OCI-LY7 (cell line): ENCODE measurements at regions not wholly inside any gene's neighbourhood (a gene's known extent, or its start where the extent isn't known, plus 50 kb on each side); places are given as distances from the start of the nearest gene placed in this dataset.

Experiments used
- BruUV-seq: library from RNA; stranded (reverse); fragments of 400-500 nt; replicated peaks from 2 replicates; lab custom pipeline; 2021; lab: Mats Ljungman, UMichigan
- CTCF ChIA-PET: fragments of 300-600 bp; sonication (Branson Sonifier 250); formaldehyde crosslinking; loops from one replicate; lab custom pipeline; 2022; ENCODE audit warnings: antibody characterized with exemption; ENCODE audit not compliant: unreplicated experiment; lab: Charles Lee
- POLR2A ChIA-PET: fragments of 300-600 bp; sonication (Branson Sonifier 250); formaldehyde crosslinking; loops from one replicate; lab custom pipeline; 2022; ENCODE audit warnings: antibody characterized with exemption; lab: Charles Lee
- DNase-seq: peaks from one replicate; pipeline ENCODE4 v3.0.0-alpha.2; 2015; ENCODE audit warnings: low spot score
- H2AFZ ChIP-seq: fragments of 200-600 bp; sonication (generic), shearing (Covaris generic); 2 replicates; pipeline ENCODE4 v1.6.1; 2014; ENCODE audit warnings: mild to moderate bottlenecking, antibody characterized with exemption, low read length, moderate library complexity
- H3K27ac ChIP-seq: fragments of 200-600 bp; sonication (generic); 2 replicates; pipeline ENCODE4 v1.5.1; 2014; ENCODE audit warnings: mixed run types, low read depth, mild to moderate bottlenecking, moderate library complexity, low read length, inconsistent platforms; ENCODE audit not compliant: poor library complexity, severe bottlenecking
- H3K36me3 ChIP-seq: fragments of 200-600 bp; sonication (generic); 2 replicates; pipeline ENCODE4 v1.6.1; 2014; ENCODE audit warnings: mild to moderate bottlenecking, antibody characterized with exemption, low read length, moderate library complexity, mixed read lengths; ENCODE audit not compliant: insufficient read depth
- H3K4me1 ChIP-seq: fragments of 200-600 bp; sonication (generic); 2 replicates; pipeline ENCODE4 v1.5.1; 2014; ENCODE audit warnings: mild to moderate bottlenecking, low read length; ENCODE audit not compliant: insufficient read depth, poor library complexity, severe bottlenecking
- H3K4me2 ChIP-seq: fragments of 200-600 bp; sonication (generic); 2 replicates; pipeline ENCODE4 v1.6.1; 2014; ENCODE audit warnings: mild to moderate bottlenecking, low read length
- H3K4me3 ChIP-seq: fragments of 200-600 bp; sonication (generic); 2 replicates; pipeline ENCODE4 v1.5.1; 2014; ENCODE audit warnings: mild to moderate bottlenecking, low read depth, low read length; ENCODE audit not compliant: poor library complexity, severe bottlenecking
- H3K79me2 ChIP-seq: fragments of 200-600 bp; sonication (generic); 2 replicates; pipeline ENCODE4 v1.6.1; 2016; ENCODE audit warnings: low read depth, mild to moderate bottlenecking, low read length, moderate library complexity, mixed read lengths; ENCODE audit not compliant: insufficient read depth
- H3K9me2 ChIP-seq: fragments of 200-600 bp; sonication (generic); 2 replicates; pipeline ENCODE4 v1.6.1; 2016; ENCODE audit warnings: mild to moderate bottlenecking, low read length, mixed read lengths; ENCODE audit not compliant: insufficient read depth
- H3K9me3 ChIP-seq: fragments of 200-600 bp; sonication (generic); 2 replicates; pipeline ENCODE4 v1.6.1; 2014; ENCODE audit warnings: mild to moderate bottlenecking, mixed run types, low read length, mixed read lengths
- H4K20me1 ChIP-seq: fragments of 200-600 bp; sonication (generic); 2 replicates; pipeline ENCODE4 v1.6.1; 2014; ENCODE audit warnings: mild to moderate bottlenecking, antibody characterized with exemption, low read length, moderate library complexity, mixed read lengths; ENCODE audit not compliant: insufficient read depth
- CTCF ChIP-seq: fragments of 200-600 bp; sonication (generic); conservative IDR thresholded peaks from 2 replicates; pipeline ENCODE4 v1.5.1; 2014; ENCODE audit warnings: mild to moderate bottlenecking, antibody characterized with exemption, low read length, moderate library complexity, mixed read lengths
- EZH2phosphoT487 ChIP-seq: fragments of 200-600 bp; sonication (generic); IDR thresholded peaks from 2 replicates; pipeline ENCODE4 v1.6.1; 2018; ENCODE audit warnings: low read depth, borderline replicate concordance, mild to moderate bottlenecking, mixed run types, antibody characterized with exemption, low read length, moderate library complexity, mixed read lengths
- intact Hi-C: fragments of 100-400 bp; cut with micrococcal nuclease; formaldehyde crosslinking; loops from one replicate; pipeline ENCODE4 v1.10.0; 2022; ENCODE audit not compliant: unreplicated experiment

- Histone ChIP-seq H2AFZ (no peak overlapping the region), H3K9me3 (no peaks in the 10 kb centered on the region), H3K9me2 (no peaks in the 10 kb centered on the region), H3K4me3 (no peak overlapping the region), H4K20me1 (no peaks in the 10 kb centered on the region), H3K4me2 (no peak overlapping the region), H3K79me2 (no peaks in the 10 kb centered on the region), H3K4me1 (no peaks in the 10 kb centered on the region), H3K36me3 (no peaks in the 10 kb centered on the region), H3K27ac (no peak overlapping the region)
- intact Hi-C loops = no loop called here
- POLR2A ChIA-PET = no interaction called here
- DNase-seq = no peak
- TF ChIP-seq EZH2phosphoT487 = no peak
- no peak for TF ChIP-seq CTCF
- CTCF ChIA-PET = no interaction called here
- BruUV-seq = no TSS peak
Measured at GRCh38 chr2:76268484-76268883, 557.8 kb upstream of the GCFC2 start.

GRCh38 chr2:76257802-76258201, 547.1 kb upstream of the GCFC2 start:
- POLR2A ChIA-PET = no interaction called here
- no peaks in the 10 kb centered on the region for H3K36me3 ChIP-seq
- TF ChIP-seq CTCF (no peak), EZH2phosphoT487 (no peak)
- H3K9me2 ChIP-seq = no peaks in the 10 kb centered on the region
- no TSS peak for BruUV-seq
- DNase-seq = no peak
- H3K4me3 ChIP-seq = no peak overlapping the region
- H3K79me2 ChIP-seq = no peaks in the 10 kb centered on the region
- H3K27ac ChIP-seq = no peak overlapping the region
- intact Hi-C loops = no loop called here
- no peaks in the 10 kb centered on the region for H4K20me1 ChIP-seq
- no peaks in the 10 kb centered on the region for H3K4me1 ChIP-seq
- CTCF ChIA-PET = no interaction called here
- no peaks in the 10 kb centered on the region for H3K9me3 ChIP-seq
- no peak overlapping the region for H2AFZ ChIP-seq
- no peak overlapping the region for H3K4me2 ChIP-seq

- no peaks in the 10 kb centered on the region for H3K36me3 ChIP-seq
- CTCF ChIA-PET = no interaction called here
- intact Hi-C loops = no loop called here
- POLR2A ChIA-PET = interaction anchor here (0.7 kb wide), 1 partner anchor 946 kb away, joined by 3 read pairs; no protein-coding TSS in a partner anchor
- no peak for TF ChIP-seq EZH2phosphoT487
- no peak for TF ChIP-seq CTCF
- no peak overlapping the region for H3K27ac ChIP-seq
- no TSS peak for BruUV-seq
- no peak overlapping the region for H2AFZ ChIP-seq
- H3K9me2 ChIP-seq = no peaks in the 10 kb centered on the region
- H3K79me2 ChIP-seq = no peaks in the 10 kb centered on the region
- H3K4me1 ChIP-seq = no peaks in the 10 kb centered on the region
- H3K4me3 ChIP-seq = no peak overlapping the region
- DNase-seq = no peak
- H3K9me3 ChIP-seq = no peaks in the 10 kb centered on the region
- H3K4me2 ChIP-seq = no peak overlapping the region
- no peaks in the 10 kb centered on the region for H4K20me1 ChIP-seq
Measured at GRCh38 chr2:76256458-76257088, 545.9 kb upstream of the GCFC2 start.
